GM19238 (cell line): ENCODE measurements at regions not wholly inside any gene's neighbourhood (a gene's known extent, or its start where the extent isn't known, plus 50 kb on each side); places are given as distances from the start of the nearest gene placed in this dataset.
A peak's percentile ranks its signal among the peaks of the same experiment; 100 is the strongest.
"Not testable (repeated sequence)": the region's sequence is repeated elsewhere in the genome, so short reads cannot be mapped to it uniquely, and the experiment has no call there.

Experiments used
- DNase-seq: peaks from one replicate; pipeline ENCODE4 v3.0.0; 2011; ENCODE audit warnings: low spot score; ENCODE audit not compliant: insufficient read length

DNA sequence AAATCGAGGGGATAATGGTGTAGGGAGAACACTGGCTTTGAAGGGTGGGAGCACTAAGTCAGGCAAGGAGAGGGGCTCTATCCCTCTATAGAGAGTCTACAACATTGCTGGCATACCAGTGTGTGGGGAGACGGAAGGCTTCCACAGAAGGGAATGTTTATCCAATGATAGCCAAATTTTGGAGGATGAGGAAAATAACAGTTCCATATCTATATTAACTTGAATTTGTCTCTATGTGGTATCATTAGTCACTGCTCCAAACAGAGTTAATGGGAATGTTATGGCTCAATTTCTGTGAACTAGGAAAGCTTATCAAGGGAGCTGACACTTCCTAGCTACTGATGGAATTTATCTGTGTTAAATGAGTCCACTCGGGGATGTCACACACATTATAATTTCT, 208.9 kb upstream of the PHACTR1 start:
- DNase-seq: no peak

- DNase-seq: no peak
These were observed 208.0 kb upstream of the PHACTR1 start for GRCh38 chr6:12508553-12508952.

DNA sequence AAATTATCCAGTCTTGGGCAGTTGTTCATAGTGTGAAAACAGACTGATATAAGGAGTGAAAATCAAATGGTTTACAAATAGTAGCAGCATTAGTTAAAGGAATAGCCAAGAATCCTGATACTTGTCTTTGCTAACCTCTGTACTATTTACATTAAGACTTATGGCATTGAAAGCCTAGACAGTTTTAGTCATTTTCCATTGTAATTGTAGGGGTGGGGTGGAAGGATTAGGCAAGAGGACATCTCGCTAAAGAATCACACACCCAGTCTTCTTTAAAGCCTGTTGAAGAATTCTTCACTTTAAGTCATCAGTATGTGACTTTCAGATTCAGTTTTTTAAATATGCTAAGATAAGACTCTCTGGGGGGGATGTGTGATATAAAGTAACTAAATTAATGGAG, 207.5 kb upstream of the PHACTR1 start:
- DNase-seq: no peak

DNA sequence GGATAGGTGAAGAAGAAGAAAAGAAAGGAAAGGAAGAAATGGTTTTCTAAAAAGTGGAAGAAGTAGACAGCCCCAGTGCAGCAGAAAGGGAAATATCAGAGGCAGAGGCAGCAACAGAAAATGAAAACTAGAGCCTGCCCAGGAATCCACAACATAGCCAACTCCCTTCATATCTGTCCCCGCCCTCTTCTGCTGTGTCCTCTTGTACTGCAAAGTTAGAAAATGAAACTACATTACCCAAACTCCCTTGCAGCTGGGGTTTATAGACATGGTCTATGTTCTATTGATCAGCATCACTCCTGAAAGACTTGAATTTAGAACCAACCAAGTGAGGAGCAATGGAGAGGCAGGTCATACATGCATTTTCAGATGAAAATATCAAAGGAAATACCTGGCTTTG, 200.5 kb upstream of the PHACTR1 start:
- peak; percentile 18 for DNase-seq

- no peak for DNase-seq
These were observed 194.2 kb upstream of the PHACTR1 start for GRCh38 chr6:12522347-12522746.

DNA sequence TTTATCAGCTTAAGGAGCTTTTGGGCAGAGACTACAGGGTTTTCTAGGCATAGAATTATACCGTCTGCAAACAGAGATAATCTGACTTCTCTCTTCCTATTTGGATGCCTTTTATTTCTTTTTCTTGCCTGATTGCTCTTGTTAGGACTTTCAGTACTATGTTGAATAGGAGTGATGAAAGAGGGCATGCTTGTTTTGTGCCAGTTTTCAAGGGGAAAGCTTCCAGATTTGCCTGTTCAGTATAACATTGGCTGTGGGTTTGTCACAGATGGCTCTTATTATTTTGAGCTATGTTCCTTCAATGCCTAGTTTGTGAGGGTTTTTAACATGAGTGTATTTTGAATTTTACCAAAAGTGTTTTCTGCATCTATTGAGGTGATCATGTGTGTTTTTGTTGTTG, 192.8 kb upstream of the PHACTR1 start:
- DNase-seq: no peak

- no peak for DNase-seq
These were observed 191.3 kb upstream of the PHACTR1 start for GRCh38 chr6:12525276-12525675.

GRCh38 chr6:12527339-12527738, 189.2 kb upstream of the PHACTR1 start:
- no peak for DNase-seq

DNA sequence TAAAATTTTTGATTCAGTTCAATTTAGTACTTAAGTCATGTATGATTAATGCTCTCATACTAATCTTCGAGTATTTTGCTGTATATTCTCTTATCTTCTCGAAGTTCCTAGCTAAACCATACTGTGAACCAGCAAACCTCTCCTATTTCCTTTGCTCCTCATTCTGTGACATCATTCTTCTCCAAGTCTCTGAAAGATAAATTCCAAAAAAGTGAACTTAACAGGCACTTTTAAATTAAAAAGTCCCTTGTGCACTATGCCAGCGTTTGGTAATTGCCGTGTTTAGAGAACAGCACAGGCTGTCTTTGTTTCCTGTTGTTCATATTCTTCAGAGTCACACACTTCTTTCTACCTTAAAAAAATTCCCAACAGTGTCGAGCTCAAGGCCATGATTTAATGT, 188.4 kb upstream of the PHACTR1 start:
- no peak for DNase-seq

GRCh38 chr6:12528581-12529363, 187.8 kb upstream of the PHACTR1 start:
- no peak for DNase-seq

- no peak for DNase-seq
These were observed 187.1 kb upstream of the PHACTR1 start for GRCh38 chr6:12529364-12530019.

- DNase-seq: no peak
These were observed 186.2 kb upstream of the PHACTR1 start for GRCh38 chr6:12530345-12530744.

DNA sequence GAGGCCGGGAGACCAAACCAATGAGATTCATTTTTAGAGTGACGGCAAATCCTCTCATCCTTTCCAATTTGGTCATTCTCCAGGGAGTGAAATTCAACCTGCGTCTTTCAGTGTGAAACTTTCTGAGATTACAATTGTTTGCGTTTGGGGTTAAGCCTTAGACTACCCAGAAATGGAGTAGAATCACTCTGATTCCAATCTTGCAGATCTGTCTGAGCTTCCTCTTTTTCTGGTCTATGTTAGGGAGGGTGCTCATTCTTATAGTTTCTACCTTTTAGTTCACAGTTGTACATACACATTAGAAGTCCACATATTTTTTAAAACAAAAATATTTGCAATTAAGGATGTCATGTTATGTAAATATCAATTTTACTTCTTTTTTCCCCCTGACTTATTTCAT, 183.0 kb upstream of the PHACTR1 start:
- DNase-seq: no peak

- DNase-seq: no peak
These were observed 182.3 kb upstream of the PHACTR1 start for GRCh38 chr6:12534069-12534853.

- no peak for DNase-seq
These were observed 180.8 kb upstream of the PHACTR1 start for GRCh38 chr6:12535586-12536314.

DNA sequence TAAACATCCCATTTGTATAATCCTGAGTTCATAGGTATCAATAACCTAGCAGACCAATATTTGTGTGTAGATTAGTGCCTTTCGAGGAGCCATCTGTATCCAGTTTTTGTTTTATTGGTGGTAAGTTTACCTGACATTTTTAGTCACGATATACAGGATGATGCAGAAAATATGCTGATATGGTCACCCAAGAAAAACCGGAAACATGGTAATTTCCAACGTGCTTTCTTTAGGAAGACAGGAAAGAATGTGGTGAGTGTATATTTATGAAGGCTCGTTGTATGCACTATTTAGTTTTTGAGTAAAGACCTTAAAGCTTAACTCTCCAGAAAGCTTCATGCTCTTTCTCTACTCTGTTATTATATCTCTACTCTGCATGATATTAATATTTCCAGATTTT, 180.2 kb upstream of the PHACTR1 start:
- DNase-seq: no peak

DNA sequence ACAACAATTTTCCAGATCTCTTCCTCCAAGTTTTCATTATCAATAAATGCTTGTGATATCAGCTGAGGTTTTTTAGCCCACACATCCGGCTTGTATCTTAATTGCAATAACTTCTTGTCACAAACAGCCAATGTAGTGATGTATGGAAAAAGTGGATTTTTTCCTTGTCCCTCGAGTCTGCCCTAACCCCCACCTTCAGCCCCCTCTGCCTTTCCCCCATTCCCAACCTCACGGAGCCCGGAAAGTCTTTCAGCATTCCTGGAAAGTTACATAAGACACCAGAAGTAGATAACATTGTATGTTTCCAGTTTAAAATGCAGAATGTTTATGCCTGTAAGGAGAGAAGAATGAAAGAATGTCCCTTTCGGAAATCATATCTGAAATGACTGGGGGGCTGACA, 179.2 kb upstream of the PHACTR1 start:
- DNase-seq: no peak

DNA sequence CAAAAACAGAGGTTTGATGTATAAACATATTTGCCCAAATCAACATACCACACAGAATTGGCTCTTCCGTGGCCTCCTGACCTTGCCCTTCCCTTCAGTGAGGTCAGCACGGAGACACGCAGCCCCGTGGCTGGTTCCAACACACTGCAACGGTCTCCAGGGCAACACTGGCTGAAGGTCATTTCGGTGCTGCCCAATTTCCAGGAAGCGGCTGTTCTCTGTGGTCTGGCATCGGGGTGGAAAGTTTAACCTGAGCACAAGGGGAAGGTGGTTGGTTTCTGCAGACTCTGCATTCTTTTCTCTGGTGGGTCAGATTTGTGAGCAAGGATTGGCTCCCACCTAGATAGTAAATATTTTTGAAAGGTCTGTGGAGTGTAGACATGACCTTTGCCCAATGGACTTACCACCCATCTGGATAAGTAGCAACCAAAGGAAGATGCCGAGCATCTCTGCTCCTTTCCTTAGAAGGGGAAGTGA, 177.6 kb upstream of the PHACTR1 start:
- no peak for DNase-seq

- not testable (repeated sequence) for DNase-seq
These were observed 174.1 kb upstream of the PHACTR1 start for GRCh38 chr6:12542319-12543115.

- no peak for DNase-seq
These were observed 172.6 kb upstream of the PHACTR1 start for GRCh38 chr6:12543953-12544352.
